Activated T-cell treated with anti-CD3 and anti-CD28 coated beads, Interleukin-2, amount 50 U/mL, for 1 hour (primary cell): ENCODE measurements at regions not wholly inside any gene's neighbourhood (a gene's known extent, or its start where the extent isn't known, plus 50 kb on each side); places are given as distances from the start of the nearest gene placed in this dataset.
"Not testable (repeated sequence)": the region's sequence is repeated elsewhere in the genome, so short reads cannot be mapped to it uniquely, and the experiment has no call there.

Source experiments
- DNase-seq: peaks from one replicate; pipeline ENCODE4 v3.0.0-alpha.2; 2020

DNA sequence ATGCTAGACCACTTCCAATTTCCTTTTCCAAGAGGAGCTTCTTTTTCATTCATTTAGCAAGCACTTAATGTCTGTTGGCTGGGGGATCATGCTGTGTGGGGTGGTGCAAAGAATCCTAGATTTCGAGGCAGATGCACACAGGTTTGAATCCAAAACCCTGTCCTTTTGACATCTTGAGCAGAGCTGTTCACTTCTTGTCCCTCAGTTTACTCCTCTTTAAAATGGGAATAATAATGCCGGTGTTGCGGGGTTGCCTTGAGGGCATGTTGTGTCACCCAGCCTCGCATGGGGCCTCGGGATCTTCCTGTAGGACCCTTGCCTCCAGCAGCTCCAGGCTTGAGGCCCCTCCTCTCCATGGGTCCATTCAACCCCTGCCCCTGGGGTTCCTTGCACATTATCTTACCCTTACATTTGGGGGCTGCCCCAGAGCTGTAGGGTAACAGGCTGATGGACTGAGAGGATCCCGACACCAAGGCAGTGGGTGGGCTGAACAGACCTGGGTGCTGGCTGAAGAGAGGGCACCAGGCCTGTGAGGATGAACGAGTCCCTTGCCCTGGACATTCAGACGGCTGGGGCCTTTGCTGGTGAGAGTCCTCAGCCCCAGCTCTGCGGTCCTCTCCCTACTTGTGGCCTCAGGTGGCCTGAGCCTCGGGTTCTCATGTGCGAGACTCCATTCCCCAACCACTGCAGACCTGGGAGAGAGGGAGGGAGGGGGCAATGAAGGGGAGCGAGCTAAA is 145.8 kb downstream of the BARX1 start:
- DNase-seq: no peak

DNA sequence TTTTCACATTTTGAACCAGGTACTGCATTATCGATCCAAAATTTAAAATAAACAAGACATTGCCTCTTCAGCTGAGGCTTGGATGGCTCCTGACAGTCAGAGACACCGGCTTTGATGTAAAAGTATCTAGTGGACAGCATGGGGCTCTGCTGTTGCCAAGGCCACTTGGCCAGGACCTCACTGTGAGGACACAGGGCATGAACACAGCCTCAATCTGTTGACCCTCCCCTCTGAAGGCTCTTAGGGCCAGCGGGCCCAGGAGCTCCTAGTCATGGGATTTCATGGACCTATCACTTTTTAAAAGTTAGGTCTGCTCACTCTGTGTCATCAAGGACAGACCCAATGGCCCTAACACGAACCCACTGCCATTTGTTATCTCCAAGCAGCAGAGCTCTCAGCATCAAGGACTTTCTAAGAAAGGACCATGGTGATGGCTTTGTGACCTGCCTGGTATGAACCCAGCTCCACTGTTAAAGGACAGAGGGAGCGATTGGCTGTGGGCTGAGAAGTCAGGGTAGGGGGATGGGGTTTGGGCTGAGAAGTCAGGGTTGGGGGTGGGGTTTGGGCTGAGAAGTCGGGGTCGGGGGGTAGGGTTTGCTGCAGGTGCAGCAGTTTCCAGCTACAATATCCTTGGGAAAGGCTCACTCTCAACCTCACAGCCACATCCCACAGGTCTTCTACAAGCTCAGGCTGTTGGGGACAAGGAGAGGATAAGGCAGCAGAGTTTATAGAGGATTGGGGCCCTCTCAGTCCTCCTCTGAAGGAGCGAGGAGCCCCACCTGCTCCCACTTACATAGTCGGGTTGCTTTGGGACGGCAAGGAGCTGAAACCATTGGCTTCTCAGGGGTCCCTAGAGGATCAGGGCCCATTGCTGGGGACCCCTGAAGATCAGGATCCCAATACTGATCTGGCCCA is 146.8 kb downstream of the BARX1 start:
- DNase-seq: no peak

DNA sequence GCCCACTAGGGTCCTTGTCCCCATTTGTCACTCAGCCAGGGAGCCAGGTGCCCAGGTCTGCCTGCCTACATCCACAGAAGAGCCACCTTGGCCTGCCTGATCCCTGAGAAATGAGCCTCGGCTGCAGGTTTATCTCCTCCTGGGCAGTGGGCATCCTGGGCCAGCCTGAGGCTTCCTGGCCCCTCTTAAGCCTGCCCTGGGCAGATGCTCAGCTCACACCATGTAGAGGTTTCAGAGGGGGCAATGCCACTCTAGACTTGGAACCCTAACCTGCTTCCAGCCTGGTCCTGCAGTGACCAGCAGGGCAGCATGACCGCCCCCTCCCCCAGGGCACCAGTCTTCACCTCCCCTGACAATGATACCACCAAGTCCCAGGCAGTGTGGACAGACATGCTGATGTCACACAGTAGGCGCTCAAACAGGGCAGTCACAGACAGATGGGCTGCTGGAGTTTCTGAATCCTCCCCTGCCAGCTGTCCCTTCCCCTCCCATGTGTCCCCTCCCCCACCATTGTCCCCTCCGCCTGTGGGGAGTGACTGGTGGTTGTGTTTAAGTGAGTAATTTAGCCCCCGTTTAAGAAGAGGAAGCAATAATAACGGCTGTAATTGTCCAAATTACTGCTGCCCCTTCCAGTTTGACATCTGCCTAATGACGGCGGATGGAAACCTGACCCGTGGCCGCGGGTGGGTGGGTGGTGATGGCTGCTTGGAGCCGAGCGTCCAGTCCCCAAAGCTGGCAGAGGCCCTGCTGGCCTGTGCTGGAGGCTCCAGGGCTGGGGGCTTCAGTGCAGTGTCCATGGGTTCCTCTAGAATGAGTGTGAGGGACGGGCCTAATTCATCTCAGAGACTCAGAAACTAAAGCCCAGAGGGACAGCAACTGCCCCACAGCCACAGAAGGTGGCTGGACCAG is 147.7 kb downstream of the BARX1 start:
- no peak for DNase-seq

DNA sequence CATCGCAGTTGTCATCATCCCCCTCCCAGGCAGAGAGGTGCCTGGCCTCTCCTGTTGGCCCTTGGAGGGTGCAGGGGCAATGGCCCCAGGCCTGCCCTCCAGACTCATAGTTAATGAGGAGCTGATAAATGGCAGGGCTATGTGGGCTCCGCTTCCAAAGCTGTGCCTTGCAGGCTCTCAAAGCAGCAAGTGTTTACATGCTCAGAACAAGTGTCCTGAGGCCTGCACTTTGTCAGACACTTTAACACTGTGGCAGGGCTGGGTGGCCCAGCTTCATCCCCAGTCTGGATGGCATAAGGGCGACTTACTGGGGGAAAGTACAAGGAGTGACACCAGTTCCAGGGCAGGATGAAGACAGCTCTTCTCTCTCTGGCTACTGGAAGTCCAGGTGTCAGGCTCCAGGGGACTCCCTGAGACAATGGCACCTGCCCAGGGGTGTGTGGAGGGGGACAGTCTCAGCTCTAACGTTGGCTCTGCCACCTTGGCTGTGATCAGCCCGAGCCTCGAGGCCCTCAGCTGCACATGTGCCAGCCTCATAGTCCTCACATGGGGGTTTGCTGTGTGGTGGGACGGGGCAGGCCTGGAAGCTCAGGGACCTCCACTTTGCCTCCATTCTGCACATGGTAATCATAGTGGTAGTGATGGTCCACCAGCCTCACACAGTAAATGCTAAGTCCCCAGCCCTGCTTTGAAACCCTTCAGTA is 153.4 kb downstream of the BARX1 start:
- DNase-seq: no peak

DNA sequence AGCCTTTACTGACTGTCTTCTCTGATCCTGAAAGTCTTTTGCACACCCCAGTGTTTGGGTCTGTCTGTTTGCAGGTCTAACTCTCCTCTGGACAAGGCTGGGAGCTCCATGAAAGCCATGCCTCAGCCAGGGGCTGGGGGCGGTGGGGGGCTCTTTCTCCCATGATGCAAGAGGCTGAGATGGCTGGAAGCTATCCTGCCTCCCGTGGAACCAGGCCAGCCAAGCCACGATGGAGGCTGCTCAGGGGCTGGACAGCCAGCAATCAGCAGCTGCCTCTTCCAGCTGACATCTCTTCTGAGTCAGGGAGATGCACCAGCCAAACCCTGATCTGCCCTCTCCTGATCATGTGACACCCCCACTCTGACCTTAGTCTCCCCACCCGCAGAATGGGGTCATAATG is 154.0 kb downstream of the BARX1 start:
- DNase-seq: no peak

DNA sequence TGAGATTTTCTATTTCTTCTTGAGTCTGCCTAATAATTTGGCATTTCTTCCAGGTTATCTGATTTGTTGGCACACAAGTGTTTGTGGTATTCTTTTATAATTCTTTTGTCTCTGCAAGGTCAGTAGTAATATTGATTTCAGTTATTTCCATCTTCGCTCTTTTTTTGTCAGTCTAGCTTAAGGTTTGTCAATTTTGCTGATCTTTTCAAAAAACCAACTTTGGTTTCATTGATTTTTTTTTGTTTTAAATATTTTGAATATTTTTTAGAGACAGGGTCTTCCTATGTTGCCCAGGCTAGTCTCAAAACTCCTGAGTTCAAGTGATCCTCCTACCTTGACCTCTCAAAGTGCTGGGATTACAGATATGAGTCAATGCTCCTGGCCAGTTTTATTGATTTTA is 162.8 kb downstream of the BARX1 start:
- DNase-seq: no peak

DNA sequence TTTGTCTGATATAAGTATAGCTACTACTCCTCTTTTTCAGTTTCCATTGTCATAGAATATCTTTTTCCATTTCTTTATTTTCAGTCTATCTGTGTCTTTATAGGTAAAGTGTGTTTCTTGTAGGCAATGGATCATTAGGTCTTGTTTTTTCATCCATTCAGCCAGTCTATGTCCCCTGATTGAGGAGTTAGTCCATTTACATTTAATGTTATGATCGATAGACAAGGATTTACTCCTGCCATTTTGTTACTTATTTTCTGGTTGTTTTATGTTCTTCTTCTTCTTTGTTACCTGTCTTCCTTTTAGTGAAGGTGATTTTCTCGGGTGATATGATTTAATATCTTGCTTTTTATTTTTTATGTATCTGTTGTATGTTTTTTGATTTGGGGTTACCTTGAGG is 169.0 kb downstream of the BARX1 start:
- DNase-seq: no peak

DNA sequence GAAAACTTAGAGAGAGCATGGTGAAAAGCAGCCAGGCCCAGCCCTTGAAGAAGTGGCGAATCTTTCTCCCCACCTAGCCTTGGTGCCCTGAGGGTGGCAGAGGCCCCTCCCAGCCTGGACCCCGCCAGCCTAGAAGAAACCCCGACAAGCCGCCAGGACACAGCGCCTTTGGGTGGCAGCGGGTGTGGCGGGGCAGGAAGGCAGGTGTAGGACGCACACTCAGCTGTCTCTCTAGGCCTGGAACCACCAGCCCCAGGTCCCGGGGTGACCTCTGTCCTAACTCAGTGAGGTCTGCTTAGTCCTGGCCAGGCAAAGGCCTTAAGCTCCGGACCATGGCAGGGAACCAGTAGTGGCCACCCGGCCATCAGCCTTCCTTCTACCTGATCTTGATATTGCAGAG is 178.3 kb downstream of the BARX1 start:
- no peak for DNase-seq

DNA sequence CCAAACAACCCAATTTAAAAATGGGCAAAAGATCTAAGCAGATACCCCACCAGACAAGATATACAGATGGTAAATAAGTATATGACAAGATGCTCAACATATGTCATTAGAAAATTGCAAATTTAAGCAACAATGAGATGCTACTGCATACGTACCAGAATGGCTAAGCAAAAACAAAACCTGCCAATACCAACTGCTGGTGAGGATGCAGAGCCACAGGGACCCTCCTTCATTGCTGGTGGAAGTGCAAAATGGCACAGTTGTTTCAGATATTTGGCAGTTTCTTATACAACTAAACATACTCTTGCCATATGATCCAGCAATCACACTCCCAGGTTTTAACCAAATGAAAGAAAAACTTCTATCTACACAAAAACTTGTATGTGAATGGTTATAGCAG is 178.9 kb downstream of the BARX1 start:
- DNase-seq: no peak

DNA sequence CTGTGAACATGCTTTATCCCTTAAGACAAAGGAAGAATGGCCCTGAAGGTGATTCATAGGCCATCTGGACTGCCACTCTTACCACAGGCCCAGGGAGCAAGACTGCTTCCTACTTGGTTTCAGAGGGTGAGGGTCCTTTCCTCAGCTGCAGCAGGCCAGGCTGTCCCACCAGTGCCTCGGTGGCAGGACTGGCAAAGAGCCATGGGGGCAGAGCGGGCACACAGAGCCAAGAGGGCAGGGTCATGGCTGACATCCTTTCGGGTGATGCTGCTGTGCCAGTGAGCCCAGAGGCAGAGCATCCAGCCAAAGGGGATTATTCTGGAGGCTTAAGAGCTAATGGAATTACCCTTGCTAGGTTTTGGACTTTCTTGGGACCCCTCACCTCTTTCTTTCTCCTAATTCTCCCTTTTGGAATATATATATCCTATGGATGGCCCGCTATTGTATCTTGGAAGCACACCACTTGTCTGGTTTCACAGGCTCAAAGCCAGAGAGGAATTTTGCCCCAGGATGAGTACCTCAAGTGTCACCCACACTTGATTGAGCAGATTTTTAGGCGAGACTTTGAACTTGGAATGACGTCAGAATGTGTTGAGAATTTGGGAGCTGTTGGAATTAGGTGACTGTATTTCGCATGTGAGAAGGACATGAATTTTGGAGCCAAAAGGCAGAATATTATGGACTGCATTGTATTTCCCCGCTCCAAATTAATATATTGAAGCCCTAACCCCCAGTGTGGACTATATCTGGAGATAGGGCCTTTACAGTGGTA is 180.6 kb downstream of the BARX1 start:
- no peak for DNase-seq

DNA sequence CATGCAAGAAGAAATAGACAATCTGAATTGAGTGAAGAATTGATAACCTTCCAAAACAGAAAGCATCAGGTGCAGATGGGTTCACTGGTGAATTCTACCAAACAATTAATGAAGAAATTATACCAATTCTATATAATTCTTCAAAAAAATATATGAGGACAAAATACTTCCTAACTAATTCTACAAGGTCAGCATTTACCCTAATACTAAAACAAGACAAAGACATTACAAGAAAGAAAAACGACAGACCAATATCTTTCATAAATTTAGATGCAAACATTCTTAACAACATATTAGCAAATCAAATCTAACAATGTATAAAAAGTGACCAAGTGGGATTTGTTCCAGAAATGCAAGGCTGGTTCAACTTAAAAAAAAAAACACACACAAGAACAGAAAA is 183.9 kb downstream of the BARX1 start:
- DNase-seq: no peak

DNA sequence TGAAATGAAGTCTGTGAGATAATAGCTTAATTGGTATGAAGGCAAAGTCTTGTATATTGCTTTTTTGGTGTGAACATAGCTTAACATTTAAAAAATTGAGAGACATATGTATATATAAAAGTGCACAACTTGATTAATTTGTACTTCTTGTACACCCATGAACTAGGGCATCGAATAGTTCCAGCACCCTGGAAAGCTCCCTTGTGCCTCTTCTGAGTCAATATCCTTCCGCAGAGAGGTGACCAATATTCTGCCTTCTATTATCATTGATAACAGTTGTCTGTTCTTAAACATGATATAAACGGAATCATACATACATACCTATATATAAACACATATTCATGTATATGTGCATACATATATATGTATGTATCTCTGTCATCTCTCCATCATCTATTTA is 185.4 kb downstream of the PHF2 start:
- DNase-seq: no peak

DNA sequence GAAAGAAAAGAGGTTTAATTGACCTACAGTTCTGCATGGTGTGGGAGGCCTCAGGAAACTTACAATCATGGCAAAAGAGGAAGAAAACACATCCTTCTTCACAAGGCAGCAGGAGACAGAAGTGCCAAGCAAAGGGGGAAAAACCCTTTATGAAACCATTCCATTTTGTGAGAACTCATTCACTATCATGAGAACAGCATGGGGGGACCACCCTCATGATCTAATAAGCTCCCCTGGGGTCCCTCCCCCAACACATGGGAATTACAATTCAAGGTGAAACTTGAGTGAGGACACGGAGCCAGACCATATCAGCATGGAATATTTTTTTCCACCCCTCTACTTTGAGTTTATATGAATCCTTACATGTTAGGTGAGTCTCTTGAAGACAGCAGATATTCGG is 173.7 kb downstream of the PHF2 start:
- DNase-seq: no peak

DNA sequence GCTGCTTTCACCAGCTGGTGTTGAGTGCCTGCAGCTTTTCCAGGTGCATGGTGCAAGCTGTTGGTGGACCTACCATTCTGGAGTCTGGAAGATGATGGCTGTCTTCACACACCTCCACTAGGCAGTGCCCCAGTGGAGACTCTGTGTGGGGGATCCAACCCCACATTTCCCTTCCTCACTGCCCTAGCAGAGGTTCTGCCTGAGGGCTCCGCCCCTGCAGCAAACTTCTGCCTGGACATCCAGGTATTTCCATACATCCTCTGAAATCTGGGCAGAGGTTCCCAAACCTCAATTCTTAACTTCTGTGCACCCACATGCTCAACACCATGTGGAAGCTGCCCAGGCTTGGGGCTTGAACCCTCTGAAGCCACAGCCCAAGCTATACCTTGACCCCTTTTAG is 172.4 kb downstream of the PHF2 start:
- not testable (repeated sequence) for DNase-seq

DNA sequence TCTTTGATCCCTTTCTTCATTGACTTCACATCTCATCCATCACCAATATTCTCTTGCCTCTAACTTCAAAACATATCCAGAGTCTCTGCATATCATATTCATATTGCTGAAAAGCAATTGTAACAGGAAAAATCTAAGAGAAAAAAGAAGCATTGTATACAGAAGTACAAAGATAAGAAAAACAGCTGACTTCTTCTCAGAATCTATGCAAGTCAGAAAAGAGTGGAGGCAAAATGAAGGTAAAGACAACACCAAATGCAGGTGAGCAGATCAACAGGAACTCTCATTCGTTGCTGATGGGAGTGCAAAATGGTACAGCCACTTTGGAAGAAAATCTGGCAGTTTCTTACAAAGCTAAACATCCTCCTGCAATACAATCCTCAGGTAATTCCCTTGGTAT is 155.6 kb downstream of the PHF2 start:
- DNase-seq: no peak

DNA sequence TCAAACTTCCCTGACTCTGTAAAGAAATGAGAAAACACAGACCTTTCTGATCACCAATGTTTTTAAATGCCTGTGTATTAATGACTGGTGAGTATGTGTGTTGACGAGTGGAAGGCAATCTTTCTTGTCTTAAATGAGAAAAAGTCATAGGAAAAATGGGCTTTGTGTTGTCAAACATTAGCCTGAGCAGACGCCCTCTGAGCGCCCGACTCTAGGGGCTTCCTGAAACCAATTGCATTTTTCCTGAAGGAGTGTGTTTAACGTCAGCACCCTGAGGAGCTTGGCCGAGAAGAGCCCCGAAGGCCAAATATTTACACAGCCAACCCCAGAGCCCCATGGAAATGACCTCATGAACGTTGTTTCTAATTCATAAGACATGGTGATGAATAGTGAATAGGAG is 154.3 kb downstream of the PHF2 start:
- no peak for DNase-seq

DNA sequence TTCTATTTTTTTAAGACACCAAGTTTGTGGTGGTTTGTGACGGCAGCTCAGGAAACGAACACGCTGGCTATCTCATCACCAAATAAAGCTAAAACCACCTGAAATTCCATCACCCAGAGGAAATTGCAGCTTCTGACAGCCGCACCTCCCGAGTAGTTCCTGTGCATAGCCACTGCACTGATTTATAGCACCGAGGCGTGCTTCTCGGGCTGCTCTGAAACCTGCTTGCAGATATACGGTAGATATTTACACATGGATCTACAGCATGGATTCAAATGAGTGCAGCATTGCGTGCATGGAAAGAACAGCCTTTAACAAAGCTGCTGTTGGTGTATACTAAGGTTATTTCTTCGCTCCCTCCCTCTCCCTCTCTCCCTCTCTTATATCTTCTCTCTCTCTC is 153.8 kb downstream of the PHF2 start:
- no peak for DNase-seq
